GM12864 (cell line): ENCODE measurements at regions not wholly inside any gene's neighbourhood (a gene's known extent, or its start where the extent isn't known, plus 50 kb on each side); places are given as distances from the start of the nearest gene placed in this dataset.

ENCODE experiments used
- DNase-seq: peaks from one replicate; pipeline ENCODE4 v3.0.0-alpha.2; 2011; ENCODE audit warnings: low read depth
- H3K4me3 ChIP-seq: 2 replicates; pipeline ENCODE4 v1.5.1; 2011; ENCODE audit warnings: mild to moderate bottlenecking, low read depth, low read length, control low read depth
- TF ChIP-seq, protein P1 (sequence below): IDR thresholded peaks from 2 replicates; pipeline ENCODE4 v1.5.1; 2011; ENCODE audit warnings: low read depth, mild to moderate bottlenecking, moderate library complexity, low read length, control low read depth, inconsistent platforms; ENCODE audit errors: missing control alignments

- TF ChIP-seq, protein P1, sequence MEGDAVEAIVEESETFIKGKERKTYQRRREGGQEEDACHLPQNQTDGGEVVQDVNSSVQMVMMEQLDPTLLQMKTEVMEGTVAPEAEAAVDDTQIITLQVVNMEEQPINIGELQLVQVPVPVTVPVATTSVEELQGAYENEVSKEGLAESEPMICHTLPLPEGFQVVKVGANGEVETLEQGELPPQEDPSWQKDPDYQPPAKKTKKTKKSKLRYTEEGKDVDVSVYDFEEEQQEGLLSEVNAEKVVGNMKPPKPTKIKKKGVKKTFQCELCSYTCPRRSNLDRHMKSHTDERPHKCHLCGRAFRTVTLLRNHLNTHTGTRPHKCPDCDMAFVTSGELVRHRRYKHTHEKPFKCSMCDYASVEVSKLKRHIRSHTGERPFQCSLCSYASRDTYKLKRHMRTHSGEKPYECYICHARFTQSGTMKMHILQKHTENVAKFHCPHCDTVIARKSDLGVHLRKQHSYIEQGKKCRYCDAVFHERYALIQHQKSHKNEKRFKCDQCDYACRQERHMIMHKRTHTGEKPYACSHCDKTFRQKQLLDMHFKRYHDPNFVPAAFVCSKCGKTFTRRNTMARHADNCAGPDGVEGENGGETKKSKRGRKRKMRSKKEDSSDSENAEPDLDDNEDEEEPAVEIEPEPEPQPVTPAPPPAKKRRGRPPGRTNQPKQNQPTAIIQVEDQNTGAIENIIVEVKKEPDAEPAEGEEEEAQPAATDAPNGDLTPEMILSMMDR = no peak
- H3K4me3 ChIP-seq = no peak overlapping the region
- DNase-seq = no peak
Observed at GRCh38 chr14:71284048-71284447, 376.8 kb downstream of the PCNX1 start.

GRCh38 chr14:71286126-71286525, 378.9 kb downstream of the PCNX1 start:
- TF ChIP-seq, protein P1 = no peak
- no peak overlapping the region for H3K4me3 ChIP-seq

GRCh38 chr14:71287567-71287966, 380.3 kb downstream of the PCNX1 start:
- DNase-seq = no peak
- TF ChIP-seq, protein P1 = no peak
- no peak overlapping the region for H3K4me3 ChIP-seq

More at GRCh38 chr14:71286126-71286525, 378.9 kb downstream of the PCNX1 start:
- DNase-seq = no peak

GRCh38 chr14:71289536-71289935, 382.3 kb downstream of the PCNX1 start:
- H3K4me3 ChIP-seq = no peak overlapping the region
- peak; percentile 90 for DNase-seq

GRCh38 chr14:71290301-71290700, 383.0 kb downstream of the PCNX1 start:
- no peak overlapping the region for H3K4me3 ChIP-seq
- TF ChIP-seq, protein P1 = no peak
- DNase-seq = no peak

More at GRCh38 chr14:71289536-71289935, 382.3 kb downstream of the PCNX1 start:
- TF ChIP-seq, protein P1 = no peak

DNA sequence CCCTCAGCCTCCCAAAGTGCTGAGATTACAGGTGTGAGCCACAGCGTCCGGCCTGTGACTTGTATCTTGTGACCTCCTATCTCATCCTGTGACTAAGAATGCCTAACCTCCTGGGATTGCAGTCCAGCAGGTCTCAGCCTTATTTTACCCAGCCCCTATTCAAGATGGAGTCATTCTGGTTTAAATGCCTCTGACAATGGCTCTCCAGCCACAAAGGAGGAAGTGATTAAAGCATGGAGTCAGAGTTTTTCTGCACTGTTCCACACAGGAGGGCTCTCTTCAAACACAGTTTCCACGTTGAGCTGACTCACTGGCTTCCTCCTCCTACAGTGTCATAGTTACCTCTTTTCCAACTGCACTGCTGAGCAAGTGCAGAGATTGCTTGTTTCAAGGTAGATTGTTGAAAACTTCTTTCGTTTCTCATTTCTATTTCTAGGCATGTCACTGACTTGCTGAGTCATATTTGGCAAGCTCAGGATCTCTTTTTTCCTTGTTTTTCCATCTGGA, 383.8 kb downstream of the PCNX1 start:
- peak; percentile 67 for DNase-seq
- no peak overlapping the region for H3K4me3 ChIP-seq
- TF ChIP-seq, protein P1 = no peak

DNA sequence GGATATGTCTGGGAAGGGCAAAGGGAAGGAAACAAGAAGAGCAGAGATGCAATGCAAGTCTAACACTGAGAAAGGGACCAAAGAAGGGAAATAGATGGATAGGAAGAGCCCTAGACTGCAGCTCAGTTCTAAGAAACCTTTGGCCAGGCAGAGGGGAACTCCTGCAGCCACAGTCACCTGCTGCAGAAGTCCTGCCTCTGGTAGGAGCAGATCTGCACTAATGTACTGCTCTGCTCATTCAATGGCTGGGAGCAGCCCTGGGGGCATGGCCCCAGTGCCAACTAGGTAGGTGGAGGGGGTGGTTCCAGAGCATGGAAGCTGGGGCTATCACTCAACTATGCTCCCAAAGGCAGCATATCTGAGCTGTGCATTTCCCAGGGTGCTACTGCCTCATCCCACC, 388.9 kb downstream of the PCNX1 start:
- no peak overlapping the region for H3K4me3 ChIP-seq
- no peak for DNase-seq
- TF ChIP-seq, protein P1 = no peak
